Right atrium auricular region (tissue), 2 donors: ENCODE measurements at regions not wholly inside any gene's neighbourhood (a gene's known extent, or its start where the extent isn't known, plus 50 kb on each side); places are given as distances from the start of the nearest gene placed in this dataset.

Source experiments
- DNase-seq: peaks from one replicate; pipeline ENCODE4 v3.0.0-alpha.2; 2019; ENCODE audit warnings: low spot score
- H3K27ac ChIP-seq, 2 donors: fragments of 200-600 bp; sonication (generic); 1 replicate in 1 of 2; 2 replicates in 1 of 2; pipeline ENCODE4 v1.5.1; 2016 to 2019
- H3K27me3 ChIP-seq, 2 donors: fragments of 200-600 bp; sonication (generic); one replicate each; pipeline versions ENCODE4 v1.5.1 to v1.6.0; 2017 to 2019
- H3K36me3 ChIP-seq: fragments of 200-600 bp; sonication (generic); one replicate; pipeline ENCODE4 v1.5.1; 2016
- H3K4me1 ChIP-seq, 2 donors: fragments of 200-600 bp; sonication (generic); one replicate each; pipeline versions ENCODE4 v1.5.1 to v1.6.0; 2017 to 2019
- H3K4me3 ChIP-seq, 2 donors: fragments of 200-600 bp; sonication (generic); 1 replicate in 1 of 2; 2 replicates in 1 of 2; pipeline ENCODE4 v1.5.1; 2017 to 2019; ENCODE audit warnings: mild to moderate bottlenecking in 1 of 2, moderate library complexity in 1 of 2
- H3K9me3 ChIP-seq, 2 donors: fragments of 200-600 bp; sonication (generic); one replicate each; pipeline ENCODE4 v1.5.1; 2019
- CTCF ChIP-seq, 2 donors: fragments of 200-600 bp; sonication (generic); IDR thresholded peaks; one replicate each; pipeline ENCODE4 v1.5.1; 2019; ENCODE audit warnings: antibody characterized with exemption in 2 of 2

GRCh38 chr7:51970961-51971665 is 654.5 kb upstream of the COBL start:
- no peaks in the 10 kb centered on the region for H3K36me3 ChIP-seq
- no peak for DNase-seq
- no peaks in the 10 kb centered on the region for H3K4me1 ChIP-seq
- no peak overlapping the region for H3K4me3 ChIP-seq
- H3K27me3 ChIP-seq = no peaks in the 10 kb centered on the region
- H3K27ac ChIP-seq = no peak overlapping the region
- TF ChIP-seq CTCF (IDR thresholded peaks at IDR 0.05) = no peak
- no peaks in the 10 kb centered on the region for H3K9me3 ChIP-seq

- TF ChIP-seq CTCF (IDR thresholded peaks at IDR 0.05) = no peak
- Histone ChIP-seq H3K4me1 (no peaks in the 10 kb centered on the region), H3K36me3 (no peaks in the 10 kb centered on the region), H3K27me3 (no peaks in the 10 kb centered on the region), H3K9me3 (no peaks in the 10 kb centered on the region), H3K4me3 (no peak overlapping the region), H3K27ac (no peak overlapping the region)
- no peak for DNase-seq
Observed at GRCh38 chr7:51968461-51968860, 651.9 kb upstream of the COBL start.

- Histone ChIP-seq H3K4me1 (no peaks in the 10 kb centered on the region), H3K4me3 (no peak overlapping the region), H3K36me3 (no peaks in the 10 kb centered on the region), H3K27ac (no peak overlapping the region), H3K9me3 (no peaks in the 10 kb centered on the region), H3K27me3 (no peaks in the 10 kb centered on the region)
- DNase-seq = no peak
- TF ChIP-seq CTCF (IDR thresholded peaks at IDR 0.05) = no peak
Observed at GRCh38 chr7:51965454-51965853, 648.8 kb upstream of the COBL start.

GRCh38 chr7:51961804-51962203 is 645.2 kb upstream of the COBL start:
- no peak for DNase-seq
- H3K36me3 ChIP-seq = no peaks in the 10 kb centered on the region
- H3K27me3 ChIP-seq = no peaks in the 10 kb centered on the region
- H3K27ac ChIP-seq = no peak overlapping the region
- H3K4me3 ChIP-seq = no peak overlapping the region
- no peaks in the 10 kb centered on the region for H3K9me3 ChIP-seq
- no peak for TF ChIP-seq CTCF (IDR thresholded peaks at IDR 0.05)
- H3K4me1 ChIP-seq = no peaks in the 10 kb centered on the region

- no peak for DNase-seq
- Histone ChIP-seq H3K27ac (no peak overlapping the region), H3K36me3 (no peaks in the 10 kb centered on the region), H3K4me1 (no peaks in the 10 kb centered on the region), H3K4me3 (no peak overlapping the region), H3K9me3 (no peaks in the 10 kb centered on the region), H3K27me3 (no peaks in the 10 kb centered on the region)
- no peak for TF ChIP-seq CTCF (IDR thresholded peaks at IDR 0.05)
Observed at GRCh38 chr7:51950813-51951212, 634.2 kb upstream of the COBL start.
